SK-N-SH (cell line): ENCODE measurements at regions not wholly inside any gene's neighbourhood (a gene's known extent, or its start where the extent isn't known, plus 50 kb on each side); places are given as distances from the start of the nearest gene placed in this dataset.

ENCODE experiments used
- ELF1 ChIP-seq: IDR thresholded peaks from 2 replicates; pipeline ENCODE4 v1.4.0; 2012
- EZH2phosphoT487 ChIP-seq: fragments of 200-600 bp; sonication (generic); IDR thresholded peaks from 2 replicates; pipeline ENCODE4 v1.6.1; 2017; ENCODE audit warnings: low read depth, mixed run types, mild to moderate bottlenecking, antibody characterized with exemption, moderate library complexity, borderline replicate concordance
- FOXJ3 ChIP-seq: sonication (generic); formaldehyde crosslinking; IDR thresholded peaks from 2 replicates; pipeline ENCODE4 v1.5.1; 2020; ENCODE audit warnings: mild to moderate bottlenecking, missing genetic modification reagents

DNA sequence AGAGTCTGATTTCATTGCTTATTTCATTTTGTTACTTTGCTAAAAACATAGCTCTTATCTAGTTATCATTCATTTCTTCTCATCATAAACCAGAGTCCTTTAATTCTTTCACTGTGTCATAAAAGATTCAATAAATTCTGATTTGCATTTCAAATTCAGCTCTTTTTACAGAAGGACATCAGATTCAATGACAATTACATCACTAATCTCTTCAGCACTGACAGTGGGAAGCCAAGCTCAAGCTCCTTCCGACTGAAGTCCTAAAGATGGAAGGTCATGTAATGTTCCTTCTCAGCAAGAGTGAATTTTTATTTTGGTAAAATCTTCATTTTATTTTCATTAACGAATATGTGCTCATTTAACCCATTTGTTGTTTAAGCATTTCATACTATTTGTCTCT, 530.7 kb upstream of the ADGRL2 start:
- TF ChIP-seq ELF1, result no peak
- no peak for TF ChIP-seq FOXJ3
- TF ChIP-seq EZH2phosphoT487, result no peak
